ENCODE measurements at regions not wholly inside any gene's neighbourhood (a gene's known extent, or its start where the extent isn't known, plus 50 kb on each side); places are given as distances from the start of the nearest gene placed in this dataset.

GRCh38 chr11:98729118-98729517 lies 291.6 kb upstream of the CNTN5 start:
- TF ChIP-seq CTCF (conservative IDR thresholded peaks at IDR 0.05; ENCODE audit: low read depth, low read length) (no peak), EZH2phosphoT487 (IDR thresholded peaks at IDR 0.05; ENCODE audit: borderline replicate concordance, low read length) (no peak), EZH2 (IDR thresholded peaks at IDR 0.05; ENCODE audit: low read length, unreplicated experiment) (no peak)
